GF-D8 (cell line): ENCODE measurements at regions not wholly inside any gene's neighbourhood (a gene's known extent, or its start where the extent isn't known, plus 50 kb on each side); places are given as distances from the start of the nearest gene placed in this dataset.
A peak's percentile ranks its signal among the peaks of the same experiment; 100 is the strongest.
"Not testable (repeated sequence)": the region's sequence is repeated elsewhere in the genome, so short reads cannot be mapped to it uniquely, and the experiment has no call there.

ENCODE experiments used
- DNase-seq: peaks from one replicate; lab custom pipeline; 2025; lab: John Stamatoyannopoulos, UW

DNA sequence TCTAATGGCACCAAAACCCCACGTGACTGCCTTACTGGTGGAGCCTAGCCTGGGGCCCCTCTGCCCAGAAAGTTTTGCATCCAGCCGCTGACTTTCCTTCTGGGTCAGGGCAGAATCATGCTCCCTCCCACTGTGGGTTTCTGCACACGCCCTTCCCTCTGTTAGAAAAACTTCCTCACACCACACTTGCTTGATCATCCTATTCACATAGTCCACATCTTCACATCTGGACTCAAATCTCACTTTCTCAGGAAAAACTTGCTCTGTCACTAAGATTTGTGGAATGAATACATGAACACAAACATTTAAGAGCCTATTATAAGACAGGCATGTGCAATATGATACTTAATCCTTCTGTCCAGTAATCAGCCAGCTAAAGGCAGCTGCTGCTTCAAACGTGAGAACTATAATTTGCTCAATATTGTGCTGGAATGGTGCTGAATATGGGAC is 274.7 kb downstream of the RND3 start:
- DNase-seq = no peak

GRCh38 chr2:150211164-150211631 is 276.3 kb downstream of the RND3 start:
- DNase-seq = no peak

- DNase-seq = no peak
These were observed 277.7 kb downstream of the RND3 start for GRCh38 chr2:150209746-150210145.

GRCh38 chr2:150208689-150209088 is 278.8 kb downstream of the RND3 start:
- no peak for DNase-seq

- DNase-seq = no peak
These were observed 279.5 kb downstream of the RND3 start for GRCh38 chr2:150207979-150208378.

- no peak for DNase-seq
These were observed 283.0 kb downstream of the RND3 start for GRCh38 chr2:150204451-150204850.

- DNase-seq = not testable (repeated sequence)
These were observed 292.7 kb downstream of the RND3 start for GRCh38 chr2:150194816-150195215.

- DNase-seq = no peak
These were observed 294.8 kb downstream of the RND3 start for GRCh38 chr2:150192701-150193100.

DNA sequence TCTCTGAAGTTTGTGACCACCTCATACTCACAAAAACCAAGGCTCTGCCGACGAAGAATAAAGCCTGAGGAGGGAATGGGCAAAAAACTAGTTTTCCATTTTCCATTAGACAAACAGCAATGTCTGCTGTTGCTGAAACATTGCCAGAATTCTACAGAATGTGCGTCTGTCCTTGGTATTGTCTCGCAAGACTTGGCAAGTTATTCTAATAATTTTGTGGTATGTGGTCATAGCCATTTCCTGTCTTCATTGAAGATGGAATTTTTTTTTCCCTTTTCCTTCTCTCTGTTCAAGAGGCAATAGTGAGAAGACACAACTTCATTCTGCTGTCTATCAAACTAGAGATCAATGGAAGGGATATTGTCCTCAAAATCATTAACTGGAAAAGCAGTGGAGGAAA is 296.1 kb downstream of the RND3 start:
- DNase-seq = no peak

- no peak for DNase-seq
These were observed 296.9 kb downstream of the RND3 start for GRCh38 chr2:150190546-150190945.

DNA sequence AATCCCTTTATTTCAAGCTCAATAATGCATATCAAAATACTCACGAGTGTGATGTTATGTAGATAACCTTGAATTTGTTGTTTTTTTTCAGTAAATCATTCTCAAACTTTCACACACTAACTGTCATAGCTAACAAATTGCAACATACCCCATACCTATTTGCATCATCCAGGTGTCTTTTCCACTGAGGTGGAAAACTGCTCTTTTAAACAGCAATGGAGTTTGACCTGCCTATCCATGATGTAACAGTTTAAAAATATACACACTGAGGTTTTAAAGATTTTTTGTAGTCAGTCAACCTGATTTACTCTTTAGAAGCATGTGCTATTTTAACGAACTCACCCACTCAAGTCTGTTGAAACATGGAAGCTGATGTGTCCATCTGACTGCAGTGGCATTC is 298.7 kb downstream of the RND3 start:
- DNase-seq = no peak

DNA sequence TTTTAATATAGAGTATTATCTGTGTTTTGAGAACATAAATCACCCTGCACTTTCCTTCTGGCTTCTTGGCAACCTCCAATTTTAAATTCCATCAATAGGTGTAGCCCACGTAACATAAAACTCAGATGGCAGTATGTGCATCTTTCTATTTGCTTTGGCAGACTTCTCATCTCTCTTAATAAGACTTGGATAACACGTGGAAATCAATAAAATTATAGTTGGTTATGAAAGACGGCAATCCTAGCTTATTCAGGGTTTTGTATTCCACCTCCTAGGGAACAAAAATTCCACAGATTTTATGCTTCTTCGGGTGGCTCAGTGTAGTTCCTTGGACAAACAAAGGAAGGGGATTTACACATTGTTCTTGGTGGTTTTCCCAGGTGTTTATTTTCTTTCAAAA is 299.3 kb downstream of the RND3 start:
- DNase-seq = no peak

GRCh38 chr2:150182566-150183235 is 304.8 kb downstream of the RND3 start:
- DNase-seq = no peak

- DNase-seq = no peak
These were observed 308.9 kb downstream of the RND3 start for GRCh38 chr2:150178591-150178990.

- DNase-seq = no peak
These were observed 312.5 kb downstream of the RND3 start for GRCh38 chr2:150174971-150175421.

DNA sequence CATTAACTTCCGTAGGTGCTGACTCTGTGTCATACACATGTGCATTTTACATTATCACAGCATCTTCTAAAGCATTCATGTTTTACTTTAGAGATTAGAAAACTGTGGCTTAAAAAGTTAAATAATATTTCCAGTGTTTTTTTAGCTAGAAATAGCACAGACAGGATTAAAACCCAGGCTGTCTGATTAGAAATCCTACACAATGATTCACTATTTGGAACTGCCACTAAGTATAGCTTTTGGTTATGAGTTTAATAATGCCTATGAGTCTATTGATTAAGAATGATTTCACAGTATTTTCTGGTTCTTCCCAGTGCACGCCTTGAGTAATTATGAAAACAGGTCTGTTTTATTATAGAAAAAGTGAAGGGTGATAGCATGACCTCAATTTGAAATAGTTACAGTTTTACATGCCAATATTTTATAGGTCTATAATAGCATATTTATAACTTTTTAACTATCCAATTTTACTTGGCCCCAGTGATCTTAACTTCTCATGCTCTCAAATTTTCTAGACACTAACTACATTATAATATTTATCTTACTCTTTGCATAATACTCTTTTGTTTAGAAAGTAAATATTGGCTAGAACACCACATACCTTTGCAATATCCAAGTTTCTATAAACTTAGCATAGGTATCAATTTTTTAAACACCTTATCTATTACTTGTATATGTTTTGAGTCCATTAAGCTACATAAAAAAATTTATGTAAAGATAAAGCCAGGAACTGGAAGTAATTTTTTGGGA is 313.2 kb downstream of the RND3 start:
- DNase-seq = no peak

DNA sequence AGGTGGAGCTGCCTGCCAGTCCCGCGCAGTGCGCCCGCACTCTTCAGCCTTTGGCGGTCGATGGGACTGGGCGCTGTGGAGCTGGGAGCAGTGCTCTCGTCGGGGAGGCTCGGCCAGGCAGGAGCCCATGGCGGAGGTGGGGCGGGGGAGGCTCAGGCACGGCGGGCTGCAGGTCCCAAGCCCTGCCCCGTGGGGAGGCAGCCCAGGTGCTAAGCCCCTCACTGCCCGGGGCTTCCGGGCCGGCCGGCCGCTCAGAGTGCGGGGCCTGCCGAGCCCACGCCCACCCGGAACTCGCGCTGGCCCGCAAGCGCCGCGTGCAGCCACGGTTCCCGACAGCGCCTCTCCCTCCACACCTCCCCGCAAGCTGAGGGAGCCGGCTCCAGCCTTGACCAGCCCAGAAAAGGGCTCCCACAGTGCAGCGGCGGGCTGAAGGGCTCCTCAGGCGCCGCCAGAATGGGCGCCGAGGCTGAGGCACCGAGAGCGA is 316.4 kb downstream of the RND3 start:
- no peak for DNase-seq

DNA sequence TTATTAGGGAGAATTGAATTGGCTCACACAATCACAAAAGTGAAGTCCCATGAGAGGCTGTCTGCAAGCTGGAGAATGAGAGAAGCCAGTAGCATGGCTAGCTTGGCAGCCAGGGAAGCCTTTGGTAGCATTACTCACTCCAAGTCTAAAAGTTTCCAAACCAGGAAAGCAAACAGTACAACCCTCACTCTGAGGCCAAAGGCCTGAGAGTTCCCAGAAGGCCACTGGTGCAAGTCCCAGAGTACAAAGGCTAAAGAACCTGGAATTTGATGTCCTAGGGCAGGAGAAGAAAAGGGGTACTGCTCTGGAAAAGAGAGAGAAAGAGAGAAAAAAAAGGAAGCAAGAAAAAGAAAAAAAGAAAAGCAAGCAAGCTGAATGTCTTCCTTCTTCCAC is 318.2 kb downstream of the RND3 start:
- no peak for DNase-seq

DNA sequence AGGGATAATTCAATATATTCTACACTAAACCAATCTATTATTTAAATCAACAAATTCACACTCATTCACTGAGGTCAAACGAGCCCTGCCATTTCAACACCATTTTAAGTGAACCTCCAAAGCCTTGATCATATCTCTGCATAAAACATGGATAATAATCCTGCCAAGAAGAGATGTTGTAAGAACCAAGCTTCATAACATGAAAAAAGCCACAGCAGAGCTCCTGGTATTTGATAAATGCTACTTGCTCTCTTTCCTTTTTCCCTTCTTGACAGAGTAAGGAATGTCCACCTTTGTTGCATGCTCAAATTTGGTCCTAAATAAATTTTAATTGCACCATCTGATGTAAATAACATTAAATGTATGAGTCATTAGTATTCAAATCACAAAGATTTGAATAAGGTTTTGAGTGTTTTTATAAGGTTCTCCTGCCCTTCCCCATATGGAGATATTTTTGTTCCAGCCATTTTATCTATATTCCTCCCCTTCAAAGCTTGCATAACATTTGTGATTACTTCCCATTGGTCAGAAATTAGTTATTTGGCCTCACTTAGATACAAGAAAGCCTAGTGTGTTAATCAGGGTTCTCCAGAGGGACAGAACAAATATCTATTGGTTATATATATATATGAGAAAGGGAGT is 318.8 kb downstream of the RND3 start:
- no peak for DNase-seq

DNA sequence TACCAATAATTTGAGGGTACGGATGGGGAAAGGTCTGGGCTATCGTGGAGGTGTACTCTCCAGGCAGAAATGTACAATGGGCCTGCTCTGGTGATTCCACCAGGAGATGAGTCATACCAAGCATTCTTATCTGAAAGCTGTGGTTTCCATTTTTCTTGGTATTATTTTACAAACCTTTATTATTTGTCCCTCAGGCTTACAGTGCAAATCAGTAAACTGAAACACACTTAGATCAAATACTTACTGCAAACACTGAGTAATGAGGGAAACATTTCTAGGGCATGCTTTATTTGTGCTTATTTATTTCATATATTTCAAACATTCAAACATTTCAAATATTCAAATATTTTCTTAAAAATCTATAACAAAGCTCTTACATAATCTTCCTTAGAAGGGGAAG is 319.8 kb downstream of the RND3 start:
- no peak for DNase-seq

- DNase-seq = peak; percentile 15
These were observed 321.0 kb downstream of the RND3 start for GRCh38 chr2:150166313-150167051.

- DNase-seq = no peak
These were observed 321.5 kb downstream of the RND3 start for GRCh38 chr2:150165988-150166312.
